K562 (cell line): ENCODE measurements at regions not wholly inside any gene's neighbourhood (a gene's known extent, or its start where the extent isn't known, plus 50 kb on each side); places are given as distances from the start of the nearest gene placed in this dataset.

ENCODE experiments used
- ATAC-seq: fragments of 200-7000 bp; cut with Tn5 transposase; 3 replicates; pipeline ENCODE4 v1.9.1; 2020; ENCODE audit warnings: moderate library complexity
- BruUV-seq: library from RNA; stranded (reverse); fragments of 400-500 nt; replicated peaks from 2 replicates; lab custom pipeline; 2021; lab: Mats Ljungman, UMichigan
- CTCF ChIA-PET: fragments of 300-600 bp; formaldehyde crosslinking; extraction: SDS; loops from one replicate; lab custom pipeline; 2021; ENCODE audit warnings: low intra/inter-chr PET ratio; lab: Yijun Ruan, JAX
- POLR2A ChIA-PET: fragments of 300-600, 350-650 bp; sonication (Branson Sonifier 250); formaldehyde crosslinking; extraction: SDS; loops from one replicate; lab custom pipeline; 2021; ENCODE audit warnings: antibody characterized with exemption, inconsistent platforms; lab: Yijun Ruan, JAX
- DNase-seq, 4 experiments: peaks; one replicate each; pipeline versions ENCODE4 v3.0.0 to v3.0.0-alpha.2; 2011 to 2018; ENCODE audit warnings: low spot score in 3 of 4, mixed read lengths in 3 of 4; ENCODE audit errors: extremely low read depth in 1 of 4
- FAIRE-seq: peaks from 2 replicates; lab custom pipeline; 2011; peaks lifted over from hg19 to GRCh38; lab: Jason Lieb, UNC
- H2AFZ ChIP-seq: 2 replicates; pipeline ENCODE4 v1.6.0; 2011; ENCODE audit warnings: low read depth, low read length, control low read depth, inconsistent platforms
- H3K27ac ChIP-seq: fragments of 200-600 bp; 3 replicates; pipeline ENCODE4 v1.8.0; 2011; ENCODE audit warnings: low read depth, mild to moderate bottlenecking, control low read depth, inconsistent platforms, low read length, moderate library complexity, mixed read lengths; ENCODE audit errors: extremely low read depth
- H3K27me3 ChIP-seq, 2 experiments: fragments of 300-600 bp in 1 of 2; 2 replicates in 1 of 2; 3 replicates in 1 of 2; pipeline versions ENCODE4 v1.6.0 to v1.8.0; 2011; ENCODE audit warnings: inconsistent platforms in 2 of 2, low read length in 2 of 2, mild to moderate bottlenecking in 1 of 2, mixed read lengths in 1 of 2, moderate library complexity in 1 of 2; ENCODE audit not compliant: control insufficient read depth in 2 of 2, insufficient read depth in 2 of 2
- H3K36me3 ChIP-seq: fragments of 300-600 bp; 3 replicates; pipeline ENCODE4 v1.8.0; 2011; ENCODE audit warnings: mild to moderate bottlenecking, low read length, inconsistent platforms; ENCODE audit not compliant: control insufficient read depth, insufficient read depth
- H3K4me1 ChIP-seq, 2 experiments: fragments of 200-600 bp in 1 of 2; replicated peaks in 1 of 2; 2 replicates in 1 of 2; 3 replicates in 1 of 2; pipeline versions ENCODE4 v1.5.1 to v1.8.0; 2011; ENCODE audit warnings: inconsistent platforms in 2 of 2, low read length in 2 of 2, mild to moderate bottlenecking in 1 of 2, mixed read lengths in 1 of 2, moderate library complexity in 1 of 2; ENCODE audit not compliant: control insufficient read depth in 2 of 2, insufficient read depth in 2 of 2
- H3K4me2 ChIP-seq: 2 replicates; pipeline ENCODE4 v1.6.1; 2011; ENCODE audit warnings: low read length, control low read depth, inconsistent platforms, mixed read lengths; ENCODE audit not compliant: insufficient read depth
- H3K4me3 ChIP-seq: fragments of 200-600 bp; sonication (generic), shearing (Covaris generic); 2 replicates; pipeline ENCODE4 v1.5.1; 2016; ENCODE audit warnings: control low read depth, inconsistent platforms
- H3K79me2 ChIP-seq: fragments of 200-600 bp; 3 replicates; pipeline ENCODE4 v1.8.0; 2011; ENCODE audit warnings: low read length, inconsistent platforms; ENCODE audit not compliant: control insufficient read depth, insufficient read depth
- H3K9ac ChIP-seq, 2 experiments: 2 replicates each; pipeline versions ENCODE4 v1.6.0 to v1.6.1; 2011; ENCODE audit warnings: low read depth in 2 of 2, low read length in 2 of 2, control low read depth in 1 of 2, inconsistent platforms in 1 of 2, mild to moderate bottlenecking in 1 of 2, mixed read lengths in 1 of 2; ENCODE audit not compliant: insufficient read depth in 1 of 2
- H3K9me1 ChIP-seq: one replicate; pipeline ENCODE4 v1.6.0; 2011; ENCODE audit warnings: inconsistent platforms, mild to moderate bottlenecking, low read length, moderate library complexity; ENCODE audit not compliant: control insufficient read depth, insufficient read depth
- H3K9me3 ChIP-seq: replicated peaks from 2 replicates; pipeline ENCODE4 v1.5.1; 2011; ENCODE audit warnings: low read depth, low read length, inconsistent platforms; ENCODE audit not compliant: control insufficient read depth, insufficient read depth
- H4K20me1 ChIP-seq: replicated peaks from 2 replicates; pipeline ENCODE4 v1.6.1; 2011; ENCODE audit warnings: low read length, inconsistent platforms, mixed read lengths; ENCODE audit not compliant: control insufficient read depth, insufficient read depth
- GABPB1 ChIP-seq: sonication (generic); formaldehyde crosslinking; IDR thresholded peaks from 2 replicates; pipeline ENCODE4 v1.8.0; 2022; ENCODE audit warnings: mild to moderate bottlenecking, missing genetic modification reagents
- OTX1 ChIP-seq: fragments of 450-650 bp; formaldehyde crosslinking; IDR thresholded peaks from 2 replicates; pipeline ENCODE4 v1.4.0; 2022; ENCODE audit warnings: mild to moderate bottlenecking
- RFX5 ChIP-seq: IDR thresholded peaks from 2 replicates; pipeline ENCODE4 v1.6.1; 2011; ENCODE audit warnings: low read depth, mild to moderate bottlenecking, improper control_type of control experiment, low read length
- RNF2 ChIP-seq: sonication (generic); IDR thresholded peaks from 2 replicates; pipeline ENCODE4 v1.6.1; 2016
- SAFB ChIP-seq: fragments of 200-400 bp; formaldehyde crosslinking; IDR thresholded peaks from 2 replicates; pipeline ENCODE4 v1.6.1; 2017; ENCODE audit warnings: low read depth, low read length, borderline replicate concordance
- SREBF1 ChIP-seq: fragments of 150-350 bp; IDR thresholded peaks from 2 replicates; pipeline ENCODE4 v1.6.1; 2014; ENCODE audit warnings: antibody characterized with exemption, low read depth, low read length, borderline replicate concordance
- SRSF7 ChIP-seq: fragments of 200-400 bp; formaldehyde crosslinking; optimal IDR thresholded peaks from 2 replicates; pipeline ENCODE3; 2017; ENCODE audit warnings: mild to moderate bottlenecking, low read depth, low read length
- TARDBP ChIP-seq: fragments of 450-650 bp; IDR thresholded peaks from 2 replicates; pipeline ENCODE4 v1.6.1; 2016
- TCF7 ChIP-seq: sonication (generic); IDR thresholded peaks from 2 replicates; pipeline ENCODE4 v1.6.1; 2016; ENCODE audit warnings: antibody characterized with exemption, borderline replicate concordance
- YY1 ChIP-seq, 3 experiments: IDR thresholded peaks; 2 replicates each; pipeline ENCODE4 v1.6.1; 2011; ENCODE audit warnings: low read length in 2 of 3, mild to moderate bottlenecking in 2 of 3, moderate library complexity in 2 of 3, borderline replicate concordance in 1 of 3, control low read depth in 1 of 3, low read depth in 1 of 3; ENCODE audit not compliant: insufficient read depth in 3 of 3, insufficient replicate concordance in 2 of 3, control insufficient read depth in 1 of 3, insufficient read length in 1 of 3; ENCODE audit errors: extremely low read depth in 1 of 3
- ZNF717 ChIP-seq: fragments of 250-450 bp; sonication (Bioruptor Pico); IDR thresholded peaks from 2 replicates; pipeline ENCODE4 v1.5.0; 2021
- WGBS: fragments of 100-300 bp; shearing (Covaris generic); methylation state at CpG from one replicate; pipeline ENCODE4 v1.1.6; 2016; ENCODE audit warnings: low coverage, mixed read lengths; ENCODE audit not compliant: insufficient coverage; ENCODE audit errors: missing lambda C conversion rate; 5-methylcytosine and 5-hydroxymethylcytosine counted together
- in situ Hi-C: fragments of 300-500 bp; cut with MboI; formaldehyde crosslinking; loops from 4 replicates; pipeline ENCODE4 v1.15.0; 2018; ENCODE audit warnings: inconsistent platforms, mixed read lengths
- intact Hi-C: fragments of 100-400 bp; cut with micrococcal nuclease; formaldehyde crosslinking; loops from 2 replicates; pipeline ENCODE4 v1.14.2; 2022
- TF ChIP-seq, protein P1 (sequence below): sonication (generic); formaldehyde crosslinking; IDR thresholded peaks from 2 replicates; pipeline ENCODE4 v1.8.0; 2022; ENCODE audit warnings: mild to moderate bottlenecking, missing genetic modification reagents, borderline replicate concordance

DNA sequence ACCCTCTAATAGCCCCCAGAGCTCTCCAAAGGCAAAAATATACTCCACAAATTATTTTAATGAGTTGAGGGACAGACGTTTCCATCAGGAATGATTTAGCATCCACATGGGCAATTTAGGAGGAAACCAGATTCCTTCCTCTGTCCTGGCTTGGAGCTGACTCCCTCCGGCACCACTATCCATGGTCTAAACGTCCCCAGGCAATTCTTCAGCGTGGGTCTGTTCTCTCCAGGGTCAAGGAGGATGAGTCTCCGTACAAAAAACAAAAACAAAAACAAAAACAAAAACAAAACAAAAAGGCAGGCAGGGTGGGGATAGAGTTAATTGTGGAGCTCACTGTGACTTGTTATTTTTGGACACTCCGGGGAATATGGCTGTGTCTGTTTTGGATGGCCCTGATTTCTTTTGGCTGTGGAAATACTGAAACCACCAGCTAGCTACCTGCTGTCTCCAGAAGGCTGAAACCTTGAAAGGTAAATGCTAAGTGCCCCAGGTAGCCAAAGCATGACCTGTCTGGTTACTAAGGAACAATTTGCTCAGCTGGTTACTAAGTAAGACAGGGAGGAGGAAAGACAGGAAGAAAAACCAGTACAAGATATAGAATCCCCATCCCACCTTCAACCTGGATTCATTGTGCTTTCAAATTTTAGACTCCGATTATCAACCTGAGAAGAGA is 419.1 kb upstream of the LCORL start:
- no peak for FAIRE-seq
- 1% methylated on average over 7 of the region's 7 CpGs for WGBS
- no peaks in the 10 kb centered on the region for H3K4me1 ChIP-seq
- H4K20me1 ChIP-seq: no peaks in the 10 kb centered on the region
- no peaks in the 10 kb centered on the region for H3K9me3 ChIP-seq
- no peak for DNase-seq
- no peak overlapping the region for H3K27ac ChIP-seq
- no peaks in the 10 kb centered on the region for H3K36me3 ChIP-seq
- no peak overlapping the region for H3K4me3 ChIP-seq
- ChIA-PET CTCF (no interaction called here), POLR2A (no interaction called here)
- in situ Hi-C loops: no loop called here
- no peaks in the 10 kb centered on the region for H3K79me2 ChIP-seq
- no peaks in the 10 kb centered on the region for H3K9me1 ChIP-seq
- H3K9ac ChIP-seq: no peak overlapping the region
- ATAC-seq: no peak
- H3K4me2 ChIP-seq: no peak overlapping the region
- TF ChIP-seq RFX5: no peak
- no peak for TF ChIP-seq SRSF7
- BruUV-seq: no TSS peak
- intact Hi-C loops: no loop called here
- no peak overlapping the region for H2AFZ ChIP-seq
- no peaks in the 10 kb centered on the region for H3K27me3 ChIP-seq

DNA sequence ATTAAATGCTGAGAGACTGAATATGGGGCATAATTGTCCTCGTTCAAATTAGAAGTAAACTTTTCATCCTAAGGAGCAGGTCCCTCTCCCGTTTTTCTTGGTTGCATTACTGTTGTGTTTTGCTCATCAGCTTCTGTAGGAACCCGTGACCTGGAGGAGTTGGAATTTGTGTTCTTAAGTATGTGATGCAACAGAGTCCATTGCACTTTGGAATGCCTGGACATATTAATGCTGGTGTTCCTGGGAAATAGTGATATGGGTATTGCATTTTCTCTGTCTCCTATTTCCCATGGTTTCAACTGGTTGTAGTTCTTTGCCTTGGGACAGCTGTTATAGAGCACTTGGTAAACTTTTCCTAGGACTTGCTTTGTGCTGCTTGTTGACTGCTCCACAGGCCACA is 417.8 kb upstream of the LCORL start:
- no peak overlapping the region for H3K9ac ChIP-seq
- CTCF ChIA-PET: no interaction called here
- ATAC-seq: no peak
- POLR2A ChIA-PET: no interaction called here
- H3K27me3 ChIP-seq: no peaks in the 10 kb centered on the region
- no peak overlapping the region for H2AFZ ChIP-seq
- H3K9me1 ChIP-seq: no peaks in the 10 kb centered on the region
- H3K4me1 ChIP-seq: no peaks in the 10 kb centered on the region
- H3K36me3 ChIP-seq: no peaks in the 10 kb centered on the region
- in situ Hi-C loops: no loop called here
- no peak overlapping the region for H3K4me3 ChIP-seq
- H4K20me1 ChIP-seq: no peaks in the 10 kb centered on the region
- TF ChIP-seq GABPB1 (CRISPR knock-in tag): no peak
- no peak for TF ChIP-seq YY1 (IDR thresholded peaks at IDR 0.05; ENCODE audit: borderline replicate concordance in 1 of 3, control insufficient read depth in 1 of 3, extremely low read depth in 1 of 3, insufficient read depth in 3 of 3, insufficient read length in 1 of 3, insufficient replicate concordance in 2 of 3, low read depth in 1 of 3, low read length in 2 of 3)
- TF ChIP-seq SAFB: no peak
- TF ChIP-seq, protein P1, sequence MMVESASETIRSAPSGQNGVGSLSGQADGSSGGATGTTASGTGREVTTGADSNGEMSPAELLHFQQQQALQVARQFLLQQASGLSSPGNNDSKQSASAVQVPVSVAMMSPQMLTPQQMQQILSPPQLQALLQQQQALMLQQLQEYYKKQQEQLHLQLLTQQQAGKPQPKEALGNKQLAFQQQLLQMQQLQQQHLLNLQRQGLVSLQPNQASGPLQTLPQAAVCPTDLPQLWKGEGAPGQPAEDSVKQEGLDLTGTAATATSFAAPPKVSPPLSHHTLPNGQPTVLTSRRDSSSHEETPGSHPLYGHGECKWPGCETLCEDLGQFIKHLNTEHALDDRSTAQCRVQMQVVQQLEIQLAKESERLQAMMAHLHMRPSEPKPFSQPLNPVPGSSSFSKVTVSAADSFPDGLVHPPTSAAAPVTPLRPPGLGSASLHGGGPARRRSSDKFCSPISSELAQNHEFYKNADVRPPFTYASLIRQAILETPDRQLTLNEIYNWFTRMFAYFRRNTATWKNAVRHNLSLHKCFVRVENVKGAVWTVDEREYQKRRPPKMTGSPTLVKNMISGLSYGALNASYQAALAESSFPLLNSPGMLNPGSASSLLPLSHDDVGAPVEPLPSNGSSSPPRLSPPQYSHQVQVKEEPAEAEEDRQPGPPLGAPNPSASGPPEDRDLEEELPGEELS (CRISPR knock-in tag): no peak
- TF ChIP-seq OTX1 (CRISPR knock-in tag): no peak
- no peak for TF ChIP-seq TCF7
- TF ChIP-seq TARDBP: no peak
- no peak for TF ChIP-seq SREBF1
- TF ChIP-seq ZNF717 (CRISPR knock-in tag): no peak
- no peak for TF ChIP-seq RNF2
- TF ChIP-seq, all 486 proteins: peak for 0
- H3K27ac ChIP-seq: no peak overlapping the region
- intact Hi-C loops: no loop called here
- FAIRE-seq (no peak), DNase-seq (no peak)
- H3K4me2 ChIP-seq: no peak overlapping the region
- BruUV-seq: no TSS peak
- WGBS: 0% methylated on average over 3 of the region's 3 CpGs
- H3K9me3 ChIP-seq: no peaks in the 10 kb centered on the region
- no peaks in the 10 kb centered on the region for H3K79me2 ChIP-seq
